AG10803 (cell line): ENCODE measurements at regions not wholly inside any gene's neighbourhood (a gene's known extent, or its start where the extent isn't known, plus 50 kb on each side); places are given as distances from the start of the nearest gene placed in this dataset.
A peak's percentile ranks its signal among the peaks of the same experiment; 100 is the strongest.

Experiments used
- DNase-seq: peaks from one replicate; pipeline ENCODE4 v3.0.0; 2010; ENCODE audit warnings: low read depth
- H3K4me3 ChIP-seq: 2 replicates; pipeline ENCODE4 v1.5.1; 2011; ENCODE audit warnings: mild to moderate bottlenecking, low read length, control low read depth
- TF ChIP-seq, protein P1 (sequence below): conservative IDR thresholded peaks from 2 replicates; pipeline ENCODE4 v1.5.1; 2011; ENCODE audit warnings: mild to moderate bottlenecking, low read length, control low read depth, inconsistent platforms

DNA sequence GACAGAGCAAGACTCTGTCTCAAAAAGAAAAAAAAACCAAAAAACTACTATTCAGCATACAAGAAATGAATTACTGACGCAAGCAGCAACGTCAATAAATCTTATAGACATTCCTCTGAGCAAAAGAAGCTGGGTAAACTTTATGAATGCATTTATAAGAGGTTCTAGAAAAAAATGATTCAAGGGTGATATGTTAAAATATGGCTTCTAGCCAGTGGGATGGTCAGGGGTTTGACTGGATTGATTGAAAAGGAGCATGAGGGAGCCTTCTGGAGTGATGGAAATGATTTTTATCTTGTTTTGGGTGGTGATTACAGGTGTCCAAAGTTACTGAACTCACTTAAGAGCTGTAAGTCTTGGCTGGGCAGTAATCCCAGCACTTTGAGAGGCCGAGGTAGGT, 64.9 kb upstream of the SALL4 start:
- no peak for DNase-seq
- H3K4me3 ChIP-seq = no peak overlapping the region
- TF ChIP-seq, protein P1, sequence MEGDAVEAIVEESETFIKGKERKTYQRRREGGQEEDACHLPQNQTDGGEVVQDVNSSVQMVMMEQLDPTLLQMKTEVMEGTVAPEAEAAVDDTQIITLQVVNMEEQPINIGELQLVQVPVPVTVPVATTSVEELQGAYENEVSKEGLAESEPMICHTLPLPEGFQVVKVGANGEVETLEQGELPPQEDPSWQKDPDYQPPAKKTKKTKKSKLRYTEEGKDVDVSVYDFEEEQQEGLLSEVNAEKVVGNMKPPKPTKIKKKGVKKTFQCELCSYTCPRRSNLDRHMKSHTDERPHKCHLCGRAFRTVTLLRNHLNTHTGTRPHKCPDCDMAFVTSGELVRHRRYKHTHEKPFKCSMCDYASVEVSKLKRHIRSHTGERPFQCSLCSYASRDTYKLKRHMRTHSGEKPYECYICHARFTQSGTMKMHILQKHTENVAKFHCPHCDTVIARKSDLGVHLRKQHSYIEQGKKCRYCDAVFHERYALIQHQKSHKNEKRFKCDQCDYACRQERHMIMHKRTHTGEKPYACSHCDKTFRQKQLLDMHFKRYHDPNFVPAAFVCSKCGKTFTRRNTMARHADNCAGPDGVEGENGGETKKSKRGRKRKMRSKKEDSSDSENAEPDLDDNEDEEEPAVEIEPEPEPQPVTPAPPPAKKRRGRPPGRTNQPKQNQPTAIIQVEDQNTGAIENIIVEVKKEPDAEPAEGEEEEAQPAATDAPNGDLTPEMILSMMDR = no peak

DNA sequence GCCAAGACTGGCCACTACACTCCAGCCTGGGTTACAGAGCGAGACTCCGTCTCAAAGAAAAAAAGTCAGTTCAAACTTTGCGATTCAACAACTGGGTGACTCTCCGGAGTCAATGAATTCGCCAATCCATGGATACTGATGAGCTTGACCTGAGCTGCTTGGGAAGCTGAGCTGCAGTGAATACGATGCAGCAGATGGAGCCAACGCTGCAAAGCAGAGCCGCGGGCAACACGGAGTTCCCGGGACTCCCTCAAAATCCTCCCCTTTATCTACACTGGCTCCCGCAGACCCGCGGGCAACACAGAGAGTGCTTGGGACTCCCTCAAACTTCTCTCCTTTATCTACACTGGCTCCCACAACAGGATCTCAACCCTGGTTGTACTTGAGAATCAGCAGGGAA, 62.6 kb upstream of the SALL4 start:
- TF ChIP-seq, protein P1 = no peak
- DNase-seq = no peak
- H3K4me3 ChIP-seq = no peak overlapping the region

DNA sequence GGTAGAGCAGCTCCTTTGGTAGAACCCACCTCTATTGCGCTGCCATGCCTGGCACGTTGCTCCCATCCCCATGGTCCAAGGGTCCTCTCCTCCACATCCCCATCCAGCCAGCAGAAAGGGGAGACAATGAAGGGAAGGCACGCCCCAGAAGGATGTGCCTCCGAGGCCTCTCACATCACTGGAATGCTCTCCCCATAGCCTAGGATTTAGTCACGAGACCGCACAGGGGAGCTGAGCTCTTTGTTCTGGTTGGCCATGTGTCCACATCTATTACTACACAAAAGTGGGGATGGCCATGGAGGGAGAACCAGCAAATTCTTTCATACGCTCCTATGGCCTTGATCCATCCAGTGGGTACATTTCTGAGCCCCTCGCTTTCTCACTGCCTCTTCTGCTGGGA, 60.5 kb upstream of the SALL4 start:
- H3K4me3 ChIP-seq = no peak overlapping the region
- TF ChIP-seq, protein P1 = no peak
- peak; percentile 65 for DNase-seq

DNA sequence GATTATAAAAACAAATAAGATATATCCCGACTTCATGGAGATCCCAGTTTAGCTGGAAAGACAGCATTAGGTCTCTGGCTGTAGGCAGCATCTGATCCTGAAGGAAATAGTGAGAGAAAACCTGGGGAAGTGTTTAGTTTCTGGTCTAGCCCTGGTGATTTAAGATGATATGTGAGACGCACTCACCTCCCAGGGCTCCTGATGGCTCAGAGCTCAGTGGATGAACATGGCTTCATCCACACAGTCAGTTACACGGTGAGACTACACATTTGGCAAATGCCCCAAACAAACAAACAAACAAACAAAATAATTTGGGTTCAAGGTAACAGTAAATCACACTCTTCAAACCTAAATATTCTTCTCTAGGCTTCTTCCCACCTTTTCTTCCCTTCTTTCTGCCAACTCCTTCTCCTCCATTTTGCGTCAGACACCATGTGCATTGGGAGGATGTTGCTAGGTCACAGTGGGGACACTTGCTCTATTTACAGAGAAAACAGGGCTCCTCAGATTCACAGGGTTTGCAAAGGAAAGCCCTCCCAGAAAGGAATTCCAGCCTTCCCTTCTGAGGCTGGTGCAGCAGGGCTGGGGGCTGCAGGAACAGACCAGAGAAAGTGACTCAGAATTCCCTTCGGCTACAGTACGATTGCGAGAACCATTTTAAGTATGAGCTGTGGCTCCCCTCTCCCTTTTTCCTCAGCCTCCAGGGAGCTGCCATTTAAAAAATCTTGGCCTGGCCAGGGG, 59.6 kb upstream of the SALL4 start:
- DNase-seq = no peak
- no peak overlapping the region for H3K4me3 ChIP-seq
- TF ChIP-seq, protein P1 = no peak

DNA sequence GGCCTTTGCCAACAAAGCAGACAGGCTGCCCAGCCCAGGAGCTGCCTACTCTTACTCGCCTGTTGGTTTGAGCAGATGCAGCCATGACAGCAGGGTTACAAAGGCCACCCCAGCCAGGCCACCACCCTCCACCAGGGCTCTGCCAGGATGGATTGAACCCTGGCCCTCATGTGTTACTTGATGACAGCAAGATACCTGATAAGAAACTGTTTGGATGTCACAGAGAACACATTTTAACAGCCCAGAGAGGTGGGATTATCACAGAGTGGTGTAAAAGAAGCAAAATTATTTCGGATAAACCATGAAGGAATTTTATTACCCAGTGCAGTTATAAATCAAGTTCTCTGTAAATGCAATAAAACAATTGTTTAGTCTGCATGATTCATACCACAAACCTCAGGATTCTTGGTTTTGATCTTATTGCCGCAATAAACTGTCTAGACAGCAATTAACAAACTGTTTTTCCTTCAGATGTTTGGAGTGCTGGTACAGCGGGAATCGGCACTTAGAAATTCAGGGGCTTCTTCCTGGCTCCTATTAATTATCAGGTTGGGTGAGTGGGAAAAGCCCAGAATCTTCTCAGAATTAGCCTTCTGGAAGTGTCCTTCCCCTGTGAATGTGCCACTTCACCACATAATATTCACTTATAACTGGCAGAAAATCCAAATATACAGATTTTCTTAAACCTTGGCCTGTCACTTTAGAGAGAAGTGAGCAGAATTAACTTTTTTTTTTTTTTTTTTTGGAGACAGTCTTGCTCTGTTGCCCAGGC, 58.0 kb upstream of the SALL4 start:
- no peak overlapping the region for H3K4me3 ChIP-seq
- peak; percentile 86 for DNase-seq
- TF ChIP-seq, protein P1 = no peak

DNA sequence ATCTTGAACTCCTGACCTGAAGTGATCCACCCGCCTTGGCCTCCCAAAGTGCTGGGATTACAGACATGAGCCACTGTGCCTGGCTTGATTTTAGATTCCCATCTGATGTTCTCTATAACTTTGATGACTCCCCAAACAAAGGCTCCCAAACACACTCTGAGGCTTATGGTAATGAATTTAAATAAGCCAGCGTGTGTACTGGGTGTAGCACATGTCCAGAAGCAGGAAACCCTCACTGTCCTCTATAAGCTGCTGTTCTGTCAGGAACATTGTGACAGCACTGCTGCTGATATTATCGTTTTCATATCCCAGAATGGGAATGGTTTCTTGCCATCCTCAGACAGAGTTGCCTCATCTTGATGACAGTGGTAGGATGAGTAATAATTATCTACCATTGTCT, 54.1 kb upstream of the SALL4 start:
- DNase-seq = no peak
- H3K4me3 ChIP-seq = no peak overlapping the region
- TF ChIP-seq, protein P1 = no peak

DNA sequence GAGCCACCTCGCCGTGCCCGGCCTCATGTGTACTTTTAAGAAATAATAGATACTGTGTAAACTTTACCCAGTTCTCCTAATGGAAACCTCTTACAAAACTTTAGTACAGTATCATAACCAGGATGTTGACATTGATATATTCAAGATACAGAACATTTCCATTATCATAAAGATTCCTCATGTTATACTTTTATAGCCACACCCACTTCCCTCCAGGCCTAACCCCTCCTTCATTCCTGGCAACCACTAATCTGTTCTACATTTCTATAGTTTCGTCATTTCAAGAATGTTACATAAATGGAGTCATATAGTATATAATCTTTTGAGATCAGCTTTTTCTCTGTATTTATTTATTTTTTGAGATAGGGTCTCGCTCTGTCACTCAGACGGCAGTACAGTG, 52.6 kb upstream of the SALL4 start:
- H3K4me3 ChIP-seq = no peak overlapping the region
- DNase-seq = no peak
- TF ChIP-seq, protein P1 = no peak
